Right lobe of liver (tissue), 6 donors: ENCODE measurements at regions not wholly inside any gene's neighbourhood (a gene's known extent, or its start where the extent isn't known, plus 50 kb on each side); places are given as distances from the start of the nearest gene placed in this dataset.

Experiments
- ATAC-seq, 4 donors: fragments of 200-7000 bp; cut with Tn5 transposase; one replicate each; pipeline ENCODE4 v1.9.1; 2020; ENCODE audit warnings: mild to moderate bottlenecking in 4 of 4, moderate library complexity in 4 of 4
- DNase-seq, 3 donors: peaks; one replicate each; pipeline ENCODE4 v3.0.0-alpha.2; 2020
- H3K27ac ChIP-seq, 3 donors: fragments of 200-600 bp; one replicate each; pipeline ENCODE4 v1.8.0; 2022
- H3K27me3 ChIP-seq, 2 donors: fragments of 200-600 bp; one replicate each; pipeline ENCODE4 v1.8.0; 2022
- H3K36me3 ChIP-seq, 4 donors: fragments of 200-600 bp; sonication (generic) in 1 of 4; one replicate each; pipeline versions ENCODE4 v1.5.1 to v1.8.0; 2017 to 2022; ENCODE audit warnings: control low read depth in 1 of 4
- H3K4me1 ChIP-seq, 4 donors: fragments of 200-600 bp; sonication (generic) in 1 of 4; one replicate each; pipeline versions ENCODE4 v1.5.1 to v1.8.0; 2017 to 2022; ENCODE audit warnings: control low read depth in 1 of 4
- H3K4me3 ChIP-seq, 3 donors: fragments of 200-600 bp; one replicate each; pipeline ENCODE4 v1.8.0; 2022
- H3K9me3 ChIP-seq, 4 donors: fragments of 200-600 bp; sonication (generic) in 1 of 4; one replicate each; pipeline versions ENCODE4 v1.5.1 to v1.8.0; 2017 to 2022; ENCODE audit warnings: control low read depth in 1 of 4
- POLR2A ChIP-seq: fragments of 450-650 bp; IDR thresholded peaks from one replicate; pipeline ENCODE4 v1.6.1; 2017; ENCODE audit warnings: antibody characterized with exemption, mild to moderate bottlenecking
- WGBS: methylation state at CpG from one replicate; pipeline ENCODE4 v1.1.6; 2018; ENCODE audit warnings: low coverage, low lambda C conversion rate; ENCODE audit not compliant: insufficient coverage; ENCODE audit errors: missing lambda C conversion rate; 5-methylcytosine and 5-hydroxymethylcytosine counted together
- intact Hi-C, 2 donors: fragments of 100-400 bp; cut with DNase I; formaldehyde crosslinking; loops; one replicate each; pipeline versions ENCODE4 v1.11.2 to v1.14.1; 2022
- TF ChIP-seq, protein P1 (sequence below), 4 donors: fragments of 200-600 bp in 3 of 4; fragments of 450-650 bp in 1 of 4; IDR thresholded peaks; one replicate each; pipeline versions ENCODE4 v1.5.1 to v1.8.0; 2016 to 2022; ENCODE audit warnings: antibody characterized with exemption in 4 of 4, mild to moderate bottlenecking in 2 of 4
- donor health status: DM: no; HTN: yes; CAD: no.
- donor health status: DM: no; HTN: no; CAD: no.
- donor health status: DM: no; HTN: no; CAD: no.
- donor health status: DM: no; HTN: yes; CAD: no.
- donor health status: DM: no; HTN: yes; CAD: no.

- 73% methylated on average over 2 of the region's 2 CpGs for WGBS
- intact Hi-C loops: no loop called here
- TF ChIP-seq POLR2A: no peak
- TF ChIP-seq, protein P1, sequence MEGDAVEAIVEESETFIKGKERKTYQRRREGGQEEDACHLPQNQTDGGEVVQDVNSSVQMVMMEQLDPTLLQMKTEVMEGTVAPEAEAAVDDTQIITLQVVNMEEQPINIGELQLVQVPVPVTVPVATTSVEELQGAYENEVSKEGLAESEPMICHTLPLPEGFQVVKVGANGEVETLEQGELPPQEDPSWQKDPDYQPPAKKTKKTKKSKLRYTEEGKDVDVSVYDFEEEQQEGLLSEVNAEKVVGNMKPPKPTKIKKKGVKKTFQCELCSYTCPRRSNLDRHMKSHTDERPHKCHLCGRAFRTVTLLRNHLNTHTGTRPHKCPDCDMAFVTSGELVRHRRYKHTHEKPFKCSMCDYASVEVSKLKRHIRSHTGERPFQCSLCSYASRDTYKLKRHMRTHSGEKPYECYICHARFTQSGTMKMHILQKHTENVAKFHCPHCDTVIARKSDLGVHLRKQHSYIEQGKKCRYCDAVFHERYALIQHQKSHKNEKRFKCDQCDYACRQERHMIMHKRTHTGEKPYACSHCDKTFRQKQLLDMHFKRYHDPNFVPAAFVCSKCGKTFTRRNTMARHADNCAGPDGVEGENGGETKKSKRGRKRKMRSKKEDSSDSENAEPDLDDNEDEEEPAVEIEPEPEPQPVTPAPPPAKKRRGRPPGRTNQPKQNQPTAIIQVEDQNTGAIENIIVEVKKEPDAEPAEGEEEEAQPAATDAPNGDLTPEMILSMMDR (IDR thresholded peaks at IDR 0.05): no peak
These were observed 192.1 kb upstream of the DOK6 start for GRCh38 chr18:69208545-69208944.

DNA sequence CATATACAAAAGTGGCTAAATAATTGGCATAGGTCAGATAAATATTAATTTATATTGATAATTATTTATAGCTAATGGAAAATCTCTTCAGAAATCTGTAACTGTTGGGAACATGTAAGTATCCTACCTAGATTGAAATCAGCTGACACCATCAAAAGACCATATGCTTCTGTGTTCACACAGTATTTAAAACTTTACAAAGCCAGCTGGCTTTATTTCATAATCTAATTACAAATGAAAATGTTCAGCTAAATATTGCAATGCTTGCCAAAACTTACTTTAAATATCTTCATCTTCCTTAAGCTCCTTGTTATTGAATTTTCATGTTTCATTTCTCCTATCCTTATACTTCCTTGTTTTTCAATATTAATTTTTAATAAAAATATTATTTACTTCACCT is 190.9 kb upstream of the DOK6 start:
- H3K27me3 ChIP-seq: no peaks in the 10 kb centered on the region
- DNase-seq: no peak

More at GRCh38 chr18:69208545-69208944, 192.1 kb upstream of the DOK6 start:
- Histone ChIP-seq H3K4me1 (no peaks in the 10 kb centered on the region), H3K27ac (no peak overlapping the region), H3K36me3 (no peaks in the 10 kb centered on the region), H3K4me3 (no peak overlapping the region), H3K27me3 (no peaks in the 10 kb centered on the region), H3K9me3 (no peaks in the 10 kb centered on the region)
- DNase-seq: no peak
- no peak for ATAC-seq

GRCh38 chr18:69213842-69214241 is 186.8 kb upstream of the DOK6 start:
- Histone ChIP-seq H3K4me1 (no peaks in the 10 kb centered on the region), H3K4me3 (no peak overlapping the region), H3K9me3 (no peaks in the 10 kb centered on the region), H3K36me3 (no peaks in the 10 kb centered on the region), H3K27me3 (no peaks in the 10 kb centered on the region), H3K27ac (no peak overlapping the region)
- no peak for TF ChIP-seq POLR2A
- TF ChIP-seq, protein P1 (IDR thresholded peaks at IDR 0.05): no peak
- 69% methylated on average over 3 of the region's 3 CpGs for WGBS
- no peak for ATAC-seq
- intact Hi-C loops: no loop called here
- DNase-seq: no peak

More for the DNA sequence above, 190.9 kb upstream of the DOK6 start:
- TF ChIP-seq, protein P1 (IDR thresholded peaks at IDR 0.05): no peak
- TF ChIP-seq POLR2A: no peak
- intact Hi-C loops: no loop called here
- no peak overlapping the region for H3K4me3 ChIP-seq
- no peaks in the 10 kb centered on the region for H3K9me3 ChIP-seq
- H3K4me1 ChIP-seq: no peaks in the 10 kb centered on the region
- ATAC-seq: no peak
- no peaks in the 10 kb centered on the region for H3K36me3 ChIP-seq
- H3K27ac ChIP-seq: no peak overlapping the region

DNA sequence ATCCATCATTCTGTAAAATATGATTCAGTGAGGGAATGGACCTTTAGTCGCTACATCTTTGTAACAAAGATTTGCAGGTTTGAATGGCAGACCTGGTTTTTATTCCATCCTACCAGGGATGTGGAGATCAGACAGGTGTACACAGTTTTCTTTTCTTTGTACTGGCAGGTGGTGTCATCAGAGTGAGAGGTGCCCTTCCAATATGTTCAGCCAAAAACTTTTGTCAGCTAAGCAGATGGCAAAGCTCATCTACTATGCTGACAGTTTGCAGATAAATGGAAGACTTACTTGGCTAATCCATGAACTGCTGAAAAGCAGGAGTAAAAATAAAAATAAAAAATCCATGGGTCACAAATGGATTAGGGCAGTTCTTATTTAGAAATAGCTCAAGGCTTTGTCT is 185.5 kb upstream of the DOK6 start:
- no peaks in the 10 kb centered on the region for H3K27me3 ChIP-seq
- TF ChIP-seq, protein P1 (IDR thresholded peaks at IDR 0.05): no peak
- TF ChIP-seq POLR2A: no peak
- ATAC-seq (no peak), DNase-seq (no peak)
- H3K4me1 ChIP-seq: no peaks in the 10 kb centered on the region
- H3K36me3 ChIP-seq: no peaks in the 10 kb centered on the region
- no peak overlapping the region for H3K27ac ChIP-seq
- no peak overlapping the region for H3K4me3 ChIP-seq
- WGBS: 88% methylated on average over 1 of the region's 1 CpG
- intact Hi-C loops: no loop called here
- no peaks in the 10 kb centered on the region for H3K9me3 ChIP-seq

DNA sequence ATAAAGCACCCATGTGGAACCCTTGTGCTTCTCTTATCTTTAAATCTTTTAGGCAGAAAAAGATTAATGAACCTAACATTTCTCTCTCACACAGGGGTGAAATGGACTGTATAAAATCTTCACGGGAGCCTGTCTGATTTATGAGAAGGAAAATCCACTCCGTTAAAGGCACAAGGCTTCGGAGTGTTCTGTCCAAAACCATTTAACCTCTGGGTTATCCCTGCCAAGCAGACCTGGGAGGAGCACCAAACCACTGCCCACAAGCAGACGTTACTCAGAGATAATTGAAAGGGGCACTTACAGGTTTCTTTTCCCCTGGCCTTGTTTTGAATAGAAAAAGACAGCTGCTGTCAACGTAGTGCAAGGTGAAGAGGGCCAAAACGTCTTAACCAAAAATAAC is 184.4 kb upstream of the DOK6 start:
- Histone ChIP-seq H3K27ac (no peak overlapping the region), H3K27me3 (no peaks in the 10 kb centered on the region), H3K9me3 (no peaks in the 10 kb centered on the region), H3K4me3 (no peak overlapping the region), H3K4me1 (no peaks in the 10 kb centered on the region), H3K36me3 (no peaks in the 10 kb centered on the region)
- intact Hi-C loops: no loop called here
- DNase-seq (no peak), ATAC-seq (no peak)
- 41% methylated on average over 6 of the region's 6 CpGs for WGBS
- TF ChIP-seq POLR2A: no peak
- TF ChIP-seq, protein P1 (IDR thresholded peaks at IDR 0.05): no peak
